ENCODE measurements at regions not wholly inside any gene's neighbourhood (a gene's known extent, or its start where the extent isn't known, plus 50 kb on each side); places are given as distances from the start of the nearest gene placed in this dataset.
"Not testable (repeated sequence)": the region's sequence is repeated elsewhere in the genome, so short reads cannot be mapped to it uniquely, and the experiment has no call there.

GRCh38 chr3:110868106-110868505, 203.5 kb upstream of the NECTIN3 start:
- Histone ChIP-seq H3K9me3 (ENCODE audit: control insufficient read depth, low read length) (no peaks in the 10 kb centered on the region), H3K36me3 (ENCODE audit: control insufficient read depth, insufficient read depth, low read length, severe bottlenecking) (no peaks in the 10 kb centered on the region), H3K27me3 (replicated peaks; ENCODE audit: control insufficient read depth, insufficient read depth, low read length) (no peaks in the 10 kb centered on the region), H3K4me3 (ENCODE audit: low read length) (no peak overlapping the region), H3K4me1 (ENCODE audit: control insufficient read depth, insufficient read depth, low read length) (no peaks in the 10 kb centered on the region), H3K9ac (ENCODE audit: low read length) (no peak overlapping the region)
- no peak for DNase-seq (ENCODE audit: low read depth)

- no peaks in the 10 kb centered on the region for H3K27me3 ChIP-seq (replicated peaks; ENCODE audit: control insufficient read depth, insufficient read depth, low read length)
- H3K9ac ChIP-seq (ENCODE audit: low read length) = no peak overlapping the region
- H3K4me1 ChIP-seq (ENCODE audit: control insufficient read depth, insufficient read depth, low read length) = no peaks in the 10 kb centered on the region
- no peaks in the 10 kb centered on the region for H3K36me3 ChIP-seq (ENCODE audit: control insufficient read depth, insufficient read depth, low read length, severe bottlenecking)
- H3K9me3 ChIP-seq (ENCODE audit: control insufficient read depth, low read length) = peaks cover 4% of the 10 kb centered on the region
- no peak overlapping the region for H3K4me3 ChIP-seq (ENCODE audit: low read length)
- no peak for DNase-seq (ENCODE audit: low read depth)
Measured at GRCh38 chr3:110869736-110870135, 201.9 kb upstream of the NECTIN3 start.

GRCh38 chr3:110871869-110872268, 199.7 kb upstream of the NECTIN3 start:
- no peak overlapping the region for H3K4me3 ChIP-seq (ENCODE audit: low read length)
- H3K9ac ChIP-seq (ENCODE audit: low read length) = no peak overlapping the region
- DNase-seq (ENCODE audit: low read depth) = no peak
- H3K36me3 ChIP-seq (ENCODE audit: control insufficient read depth, insufficient read depth, low read length, severe bottlenecking) = no peaks in the 10 kb centered on the region
- H3K4me1 ChIP-seq (ENCODE audit: control insufficient read depth, insufficient read depth, low read length) = no peaks in the 10 kb centered on the region
- H3K9me3 ChIP-seq (ENCODE audit: control insufficient read depth, low read length) = peaks cover 4% of the 10 kb centered on the region
- no peaks in the 10 kb centered on the region for H3K27me3 ChIP-seq (replicated peaks; ENCODE audit: control insufficient read depth, insufficient read depth, low read length)

DNA sequence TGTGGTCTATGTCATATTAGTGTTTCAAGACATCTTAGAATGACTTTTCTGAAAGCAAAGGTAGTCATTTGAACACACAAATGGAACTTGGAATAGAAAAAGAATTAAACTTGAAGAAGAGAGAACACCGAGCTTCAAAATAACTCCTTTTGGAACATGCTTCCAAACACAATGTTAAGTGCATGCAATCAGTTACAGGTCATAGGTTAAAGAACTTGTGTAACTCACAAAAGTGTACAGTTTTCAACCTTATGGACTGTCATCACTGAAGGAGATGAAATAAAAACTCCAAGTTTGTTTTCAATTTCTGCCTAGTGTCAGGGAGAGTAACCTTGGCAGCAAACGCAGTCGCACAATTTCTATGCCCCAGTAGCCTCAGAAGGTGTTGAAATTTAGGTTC, 192.9 kb upstream of the NECTIN3 start:
- Histone ChIP-seq H3K4me1 (ENCODE audit: control insufficient read depth, insufficient read depth, low read length) (peaks cover 9% of the 10 kb centered on the region), H3K9ac (ENCODE audit: low read length) (no peak overlapping the region), H3K27me3 (replicated peaks; ENCODE audit: control insufficient read depth, insufficient read depth, low read length) (no peaks in the 10 kb centered on the region), H3K36me3 (ENCODE audit: control insufficient read depth, insufficient read depth, low read length, severe bottlenecking) (no peaks in the 10 kb centered on the region), H3K4me3 (ENCODE audit: low read length) (no peak overlapping the region), H3K9me3 (ENCODE audit: control insufficient read depth, low read length) (peaks cover 4% of the 10 kb centered on the region)
- DNase-seq (ENCODE audit: low read depth) = no peak

- Histone ChIP-seq H3K9ac (ENCODE audit: low read length) (no peak overlapping the region), H3K27me3 (replicated peaks; ENCODE audit: control insufficient read depth, insufficient read depth, low read length) (no peaks in the 10 kb centered on the region), H3K9me3 (ENCODE audit: control insufficient read depth, low read length) (no peaks in the 10 kb centered on the region), H3K36me3 (ENCODE audit: control insufficient read depth, insufficient read depth, low read length, severe bottlenecking) (no peaks in the 10 kb centered on the region), H3K4me1 (ENCODE audit: control insufficient read depth, insufficient read depth, low read length) (peaks cover 9% of the 10 kb centered on the region), H3K4me3 (ENCODE audit: low read length) (no peak overlapping the region)
- DNase-seq (ENCODE audit: low read depth) = no peak
Measured at GRCh38 chr3:110881069-110881468, 190.5 kb upstream of the NECTIN3 start.

DNA sequence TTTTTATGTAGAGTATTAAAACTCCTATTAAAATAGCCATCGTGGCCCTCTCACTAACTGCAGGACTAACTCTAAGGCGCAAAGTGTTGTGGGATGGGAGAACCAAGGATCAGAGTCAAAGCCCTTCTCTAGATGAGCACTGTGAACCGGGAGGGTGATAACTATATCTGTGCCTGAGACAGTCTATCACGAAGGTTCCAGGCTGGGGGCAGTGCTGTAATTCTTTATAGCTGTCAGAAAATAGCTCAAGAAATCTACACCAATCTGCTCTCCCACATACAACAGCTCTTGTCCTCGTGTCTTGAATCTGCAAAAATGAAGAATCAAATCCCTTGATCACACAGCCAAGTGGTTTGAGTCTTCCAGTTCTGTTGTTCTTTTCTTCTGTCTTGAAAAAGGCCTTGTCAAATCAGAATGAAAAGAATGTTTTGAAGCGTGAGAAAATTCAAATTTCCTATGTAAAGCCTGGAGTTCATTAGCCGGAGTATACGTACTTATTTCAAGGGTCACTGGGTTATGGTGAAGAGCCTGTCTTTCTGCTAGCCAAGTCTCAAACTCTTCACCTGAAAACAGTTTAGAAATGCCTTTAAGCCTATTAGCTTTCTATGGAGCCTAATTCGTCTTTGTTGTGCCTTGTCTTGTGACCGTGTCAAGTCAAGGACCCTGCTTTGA, 185.3 kb upstream of the NECTIN3 start:
- no peaks in the 10 kb centered on the region for H3K27me3 ChIP-seq (replicated peaks; ENCODE audit: control insufficient read depth, insufficient read depth, low read length)
- no peaks in the 10 kb centered on the region for H3K9me3 ChIP-seq (ENCODE audit: control insufficient read depth, low read length)
- DNase-seq (ENCODE audit: low read depth) = no peak
- no peak overlapping the region for H3K4me3 ChIP-seq (ENCODE audit: low read length)
- peaks cover 5% of the 10 kb centered on the region for H3K4me1 ChIP-seq (ENCODE audit: control insufficient read depth, insufficient read depth, low read length)
- H3K9ac ChIP-seq (ENCODE audit: low read length) = no peak overlapping the region
- H3K36me3 ChIP-seq (ENCODE audit: control insufficient read depth, insufficient read depth, low read length, severe bottlenecking) = no peaks in the 10 kb centered on the region

DNA sequence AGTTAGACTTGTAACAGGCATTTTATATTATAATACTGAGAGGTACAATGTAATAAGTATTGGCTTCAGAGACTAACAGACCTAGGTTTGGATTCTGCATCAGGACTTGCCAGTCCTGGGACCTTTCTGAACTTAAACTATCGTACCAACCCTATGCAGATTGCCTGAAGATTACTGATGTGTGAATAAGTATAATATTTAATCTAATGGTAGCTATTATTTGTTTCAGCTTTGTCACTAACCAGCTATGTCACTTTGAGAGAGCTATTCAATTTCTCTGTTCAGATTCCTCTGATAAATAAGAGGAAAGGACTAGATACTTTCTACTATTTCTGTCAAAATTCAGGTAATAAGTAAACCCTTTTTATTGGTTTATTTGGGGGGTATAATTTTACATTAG, 184.4 kb upstream of the NECTIN3 start:
- no peak for DNase-seq (ENCODE audit: low read depth)
- no peak overlapping the region for H3K4me3 ChIP-seq (ENCODE audit: low read length)
- H3K9ac ChIP-seq (ENCODE audit: low read length) = no peak overlapping the region
- H3K27me3 ChIP-seq (replicated peaks; ENCODE audit: control insufficient read depth, insufficient read depth, low read length) = no peaks in the 10 kb centered on the region
- no peaks in the 10 kb centered on the region for H3K36me3 ChIP-seq (ENCODE audit: control insufficient read depth, insufficient read depth, low read length, severe bottlenecking)
- no peaks in the 10 kb centered on the region for H3K9me3 ChIP-seq (ENCODE audit: control insufficient read depth, low read length)
- peaks cover 5% of the 10 kb centered on the region for H3K4me1 ChIP-seq (ENCODE audit: control insufficient read depth, insufficient read depth, low read length)

DNA sequence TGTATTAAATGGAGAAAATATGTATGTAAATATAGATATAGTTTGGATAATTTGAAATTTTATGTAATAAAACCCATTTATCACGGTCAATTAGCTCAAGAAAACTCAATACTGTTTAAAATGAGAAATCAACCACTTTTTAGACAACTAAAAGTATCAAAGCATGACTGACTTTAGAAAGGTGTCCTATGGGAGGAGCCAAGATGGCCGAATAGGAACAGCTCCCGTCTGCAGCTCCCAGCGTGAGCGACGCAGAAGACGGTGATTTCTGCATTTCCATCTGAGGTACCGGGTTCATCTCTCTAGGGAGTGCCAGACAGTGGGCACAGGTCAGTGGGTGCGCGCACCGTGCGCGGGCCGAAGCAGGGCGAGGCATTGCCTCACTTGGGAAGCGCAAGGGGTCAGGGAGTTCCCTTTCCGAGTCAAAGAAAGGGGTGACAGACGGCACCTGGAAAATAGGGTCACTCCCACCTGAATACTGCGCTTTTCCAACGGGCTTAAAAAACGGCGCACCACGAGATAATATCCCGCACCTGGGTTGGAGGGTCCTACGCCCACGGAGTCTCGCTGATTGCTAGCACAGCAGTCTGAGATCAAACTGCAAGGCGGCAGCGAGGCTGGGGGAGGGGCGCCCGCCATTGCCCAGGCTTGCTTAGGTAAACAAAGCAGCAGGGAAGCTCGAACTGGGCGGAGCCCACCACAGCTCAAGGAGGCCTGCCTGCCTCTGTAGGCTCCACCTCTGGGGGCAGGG, 182.8 kb upstream of the NECTIN3 start:
- not testable (repeated sequence) for H3K27me3 ChIP-seq (replicated peaks; ENCODE audit: control insufficient read depth, insufficient read depth, low read length); H3K4me3 ChIP-seq (ENCODE audit: low read length); H3K9ac ChIP-seq (ENCODE audit: low read length); H3K4me1 ChIP-seq (ENCODE audit: control insufficient read depth, insufficient read depth, low read length); H3K36me3 ChIP-seq (ENCODE audit: control insufficient read depth, insufficient read depth, low read length, severe bottlenecking); DNase-seq (ENCODE audit: low read depth); H3K9me3 ChIP-seq (ENCODE audit: control insufficient read depth, low read length)

- H3K4me1 ChIP-seq (ENCODE audit: control insufficient read depth, insufficient read depth, low read length); DNase-seq (ENCODE audit: low read depth); H3K36me3 ChIP-seq (ENCODE audit: control insufficient read depth, insufficient read depth, low read length, severe bottlenecking); H3K9ac ChIP-seq (ENCODE audit: low read length); H3K27me3 ChIP-seq (replicated peaks; ENCODE audit: control insufficient read depth, insufficient read depth, low read length); H3K9me3 ChIP-seq (ENCODE audit: control insufficient read depth, low read length); H3K4me3 ChIP-seq (ENCODE audit: low read length): not testable (repeated sequence)
Measured at GRCh38 chr3:110889376-110889699, 182.3 kb upstream of the NECTIN3 start.

- Histone ChIP-seq H3K4me3 (ENCODE audit: low read length) (no peak overlapping the region), H3K9me3 (ENCODE audit: control insufficient read depth, low read length) (no peaks in the 10 kb centered on the region), H3K4me1 (ENCODE audit: control insufficient read depth, insufficient read depth, low read length) (no peaks in the 10 kb centered on the region), H3K36me3 (ENCODE audit: control insufficient read depth, insufficient read depth, low read length, severe bottlenecking) (no peaks in the 10 kb centered on the region), H3K9ac (ENCODE audit: low read length) (no peak overlapping the region), H3K27me3 (replicated peaks; ENCODE audit: control insufficient read depth, insufficient read depth, low read length) (no peaks in the 10 kb centered on the region)
- DNase-seq (ENCODE audit: low read depth) = no peak
Measured at GRCh38 chr3:110894574-110894973, 177.0 kb upstream of the NECTIN3 start.

DNA sequence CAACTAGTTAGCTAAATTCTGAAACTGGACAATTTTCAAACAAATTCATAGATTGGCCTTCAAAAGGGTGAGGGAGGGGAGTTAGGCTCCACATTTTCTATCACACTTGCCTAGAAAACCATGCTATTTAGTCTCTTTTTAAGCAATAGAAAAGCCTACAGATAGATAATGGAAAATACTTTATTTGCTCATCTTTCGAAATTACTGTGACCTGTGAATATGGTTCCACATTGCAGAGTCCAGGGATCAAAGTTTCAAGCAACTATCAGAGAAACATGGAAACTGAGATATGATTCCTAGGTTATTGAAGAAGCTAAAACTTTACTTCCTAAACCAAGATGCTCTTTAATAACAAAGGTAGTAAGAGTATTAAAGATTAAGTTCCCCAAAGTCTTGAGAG, 176.6 kb upstream of the NECTIN3 start:
- no peak overlapping the region for H3K4me3 ChIP-seq (ENCODE audit: low read length)
- no peaks in the 10 kb centered on the region for H3K9me3 ChIP-seq (ENCODE audit: control insufficient read depth, low read length)
- no peaks in the 10 kb centered on the region for H3K36me3 ChIP-seq (ENCODE audit: control insufficient read depth, insufficient read depth, low read length, severe bottlenecking)

DNA sequence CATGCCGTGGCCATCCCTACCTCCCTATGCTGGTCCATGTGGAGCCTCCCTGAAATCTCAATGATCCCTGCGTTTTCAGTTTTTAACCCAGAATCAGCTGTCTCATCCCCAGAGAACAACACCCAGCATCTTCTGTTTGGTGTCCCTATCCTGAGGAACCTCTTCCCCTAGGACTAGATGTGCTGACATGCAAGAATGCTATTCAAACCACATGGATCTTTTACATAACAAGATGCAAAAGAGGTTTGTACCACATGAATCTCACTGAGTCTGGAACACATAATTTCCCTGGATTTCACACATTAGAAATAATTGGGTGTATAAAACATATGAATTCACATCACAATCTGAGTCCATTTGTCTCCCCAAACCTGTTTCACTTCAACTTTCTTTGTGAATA, 174.6 kb upstream of the NECTIN3 start:
- Histone ChIP-seq H3K4me1 (ENCODE audit: control insufficient read depth, insufficient read depth, low read length) (no peaks in the 10 kb centered on the region), H3K4me3 (ENCODE audit: low read length) (no peak overlapping the region), H3K9me3 (ENCODE audit: control insufficient read depth, low read length) (no peaks in the 10 kb centered on the region), H3K36me3 (ENCODE audit: control insufficient read depth, insufficient read depth, low read length, severe bottlenecking) (no peaks in the 10 kb centered on the region), H3K27me3 (replicated peaks; ENCODE audit: control insufficient read depth, insufficient read depth, low read length) (no peaks in the 10 kb centered on the region), H3K9ac (ENCODE audit: low read length) (no peak overlapping the region)
- DNase-seq (ENCODE audit: low read depth) = no peak

More for the DNA sequence above, 176.6 kb upstream of the NECTIN3 start:
- H3K9ac ChIP-seq (ENCODE audit: low read length) = no peak overlapping the region
- H3K4me1 ChIP-seq (ENCODE audit: control insufficient read depth, insufficient read depth, low read length) = no peaks in the 10 kb centered on the region
- H3K27me3 ChIP-seq (replicated peaks; ENCODE audit: control insufficient read depth, insufficient read depth, low read length) = no peaks in the 10 kb centered on the region
- no peak for DNase-seq (ENCODE audit: low read depth)
